ENCODE measurements at regions not wholly inside any gene's neighbourhood (a gene's known extent, or its start where the extent isn't known, plus 50 kb on each side); places are given as distances from the start of the nearest gene placed in this dataset.

GRCh38 chr14:97274626-97275025, 477.4 kb downstream of the VRK1 start:
- DNase-seq (ENCODE audit: low read depth): no peak
- no peak overlapping the region for H3K4me3 ChIP-seq (ENCODE audit: low read depth, low read length)

- H3K4me3 ChIP-seq (ENCODE audit: low read depth, low read length): no peak overlapping the region
- DNase-seq (ENCODE audit: low read depth): no peak
Measured at GRCh38 chr14:97275276-97275675, 478.1 kb downstream of the VRK1 start.

DNA sequence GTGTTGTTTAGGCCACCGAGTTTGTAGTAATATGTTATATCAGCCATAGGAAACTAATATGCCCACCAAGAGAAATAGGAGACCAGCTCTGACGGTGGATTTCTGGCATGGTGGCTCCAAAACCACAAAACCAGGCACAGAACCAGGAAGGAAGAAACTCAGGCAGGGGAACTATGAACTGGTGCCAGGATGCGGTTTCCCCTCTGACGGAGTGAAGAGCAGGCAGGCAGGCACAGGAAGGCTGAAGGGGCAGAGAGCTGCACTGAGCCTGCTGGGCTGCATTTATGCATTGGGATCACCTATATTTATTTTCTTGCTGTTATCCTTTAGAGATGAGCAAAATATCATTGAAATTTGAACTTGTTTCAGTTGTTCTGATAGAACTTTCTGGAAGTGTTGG, 479.4 kb downstream of the VRK1 start:
- DNase-seq (ENCODE audit: low read depth): no peak
- H3K4me3 ChIP-seq (ENCODE audit: low read depth, low read length): no peak overlapping the region

DNA sequence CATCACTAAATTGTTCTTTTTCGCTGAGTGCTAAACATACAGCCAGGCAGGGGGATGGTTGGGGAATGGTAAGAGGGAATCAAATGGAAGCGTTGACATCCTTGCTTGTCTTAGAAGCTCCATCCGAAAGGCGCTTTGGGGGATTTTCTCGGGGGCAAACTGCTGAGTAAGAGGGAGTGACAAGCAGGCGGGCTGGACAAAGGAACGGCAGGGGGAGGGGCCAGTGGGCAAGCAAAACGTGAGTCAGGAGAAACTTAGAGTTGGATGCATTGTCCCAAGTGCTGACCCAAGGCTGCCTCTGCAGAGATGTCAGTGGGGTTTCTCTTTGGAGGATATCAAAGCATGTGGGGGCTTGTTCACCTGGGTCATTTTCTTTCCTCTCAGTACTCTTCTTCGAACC, 480.5 kb downstream of the VRK1 start:
- H3K4me3 ChIP-seq (ENCODE audit: low read depth, low read length): no peak overlapping the region
- no peak for DNase-seq (ENCODE audit: low read depth)

- DNase-seq (ENCODE audit: low read depth): no peak
- H3K4me3 ChIP-seq (ENCODE audit: low read depth, low read length): no peak overlapping the region
Measured at GRCh38 chr14:97280526-97280925, 483.3 kb downstream of the VRK1 start.

GRCh38 chr14:97281741-97282140, 484.6 kb downstream of the VRK1 start:
- DNase-seq (ENCODE audit: low read depth): no peak
- H3K4me3 ChIP-seq (ENCODE audit: low read depth, low read length): no peak overlapping the region

DNA sequence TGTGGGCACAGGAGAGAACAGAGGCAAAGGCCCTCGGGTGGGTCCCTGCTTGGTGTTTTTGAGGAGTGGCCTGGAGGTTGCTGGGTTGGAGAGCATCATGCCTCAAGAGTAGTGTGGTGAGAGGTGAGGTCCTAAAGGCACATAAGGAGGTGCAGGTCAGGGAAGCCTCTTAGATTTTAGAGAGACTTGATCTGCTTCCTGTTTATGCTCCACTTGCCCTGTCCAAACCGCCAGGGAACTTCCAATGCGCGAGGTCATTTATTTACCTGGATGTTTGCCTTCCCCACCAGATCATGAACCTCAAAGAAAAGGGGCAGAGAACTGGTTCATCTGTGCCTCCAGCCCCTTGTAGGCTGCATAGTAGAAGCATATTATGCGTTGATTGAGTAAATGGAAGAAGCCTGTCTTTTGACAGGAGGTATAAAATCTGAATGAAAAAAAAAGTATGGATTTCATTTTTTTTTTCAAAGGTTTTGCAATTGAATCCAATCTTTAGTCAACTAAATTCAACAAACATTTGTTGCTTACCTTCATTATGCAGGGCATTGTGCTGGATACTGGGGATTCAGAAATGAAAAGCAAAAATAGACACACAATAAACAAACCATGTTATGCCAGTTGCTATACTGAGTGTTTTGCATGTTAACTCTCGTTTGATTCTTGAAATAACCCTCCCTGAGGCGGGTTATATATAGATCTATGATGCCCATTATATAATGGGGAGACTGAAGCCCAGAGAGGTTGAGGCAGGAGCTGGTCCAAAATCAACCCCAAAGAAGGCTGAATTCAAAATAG, 485.2 kb downstream of the VRK1 start:
- DNase-seq (ENCODE audit: low read depth): no peak
- H3K4me3 ChIP-seq (ENCODE audit: low read depth, low read length): no peak overlapping the region

GRCh38 chr14:97283005-97283403, 485.8 kb downstream of the VRK1 start:
- no peak overlapping the region for H3K4me3 ChIP-seq (ENCODE audit: low read depth, low read length)
- DNase-seq (ENCODE audit: low read depth): no peak

GRCh38 chr14:97283426-97283825, 486.2 kb downstream of the VRK1 start:
- H3K4me3 ChIP-seq (ENCODE audit: low read depth, low read length): no peak overlapping the region
- no peak for DNase-seq (ENCODE audit: low read depth)

DNA sequence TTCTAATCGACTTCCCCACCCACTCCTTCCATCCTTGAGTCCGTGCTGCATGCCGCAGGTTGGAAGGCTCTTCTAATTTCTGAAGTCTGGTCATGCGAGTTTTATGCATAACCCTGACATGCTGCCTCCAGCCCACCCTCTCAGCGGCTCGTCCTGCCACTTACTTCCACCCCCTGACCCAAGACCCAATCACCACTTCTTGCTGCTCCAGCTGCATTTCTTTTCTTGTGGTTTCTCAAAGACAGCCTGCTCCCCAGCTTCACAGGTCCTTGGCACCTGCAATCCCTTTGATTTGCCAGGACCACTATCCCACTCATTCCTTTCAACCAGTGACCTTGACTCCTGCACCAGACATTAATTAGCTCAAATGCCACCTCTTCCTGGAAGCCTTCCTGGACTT, 486.7 kb downstream of the VRK1 start:
- no peak overlapping the region for H3K4me3 ChIP-seq (ENCODE audit: low read depth, low read length)
- DNase-seq (ENCODE audit: low read depth): no peak

DNA sequence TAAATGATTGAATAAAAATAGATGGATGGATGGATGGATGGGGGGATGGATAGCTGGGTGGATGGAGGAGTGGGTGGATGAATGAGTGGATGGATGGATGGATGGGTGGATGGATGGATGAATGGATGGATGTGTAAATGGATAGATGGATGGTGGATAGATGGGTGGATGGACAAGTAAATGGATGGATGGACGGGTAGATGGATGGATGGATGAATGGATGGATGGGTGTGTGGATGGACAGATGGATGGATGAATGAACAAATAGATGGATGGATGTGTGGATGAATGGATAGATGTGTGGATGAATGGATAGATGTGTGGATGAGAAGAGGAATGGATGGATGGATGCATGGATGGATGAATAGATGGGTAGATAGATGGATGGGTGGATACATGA, 490.8 kb downstream of the VRK1 start:
- H3K4me3 ChIP-seq (ENCODE audit: low read depth, low read length): no peak overlapping the region
- no peak for DNase-seq (ENCODE audit: low read depth)

GRCh38 chr14:97290065-97290464, 492.9 kb downstream of the VRK1 start:
- H3K4me3 ChIP-seq (ENCODE audit: low read depth, low read length): no peak overlapping the region
- no peak for DNase-seq (ENCODE audit: low read depth)

DNA sequence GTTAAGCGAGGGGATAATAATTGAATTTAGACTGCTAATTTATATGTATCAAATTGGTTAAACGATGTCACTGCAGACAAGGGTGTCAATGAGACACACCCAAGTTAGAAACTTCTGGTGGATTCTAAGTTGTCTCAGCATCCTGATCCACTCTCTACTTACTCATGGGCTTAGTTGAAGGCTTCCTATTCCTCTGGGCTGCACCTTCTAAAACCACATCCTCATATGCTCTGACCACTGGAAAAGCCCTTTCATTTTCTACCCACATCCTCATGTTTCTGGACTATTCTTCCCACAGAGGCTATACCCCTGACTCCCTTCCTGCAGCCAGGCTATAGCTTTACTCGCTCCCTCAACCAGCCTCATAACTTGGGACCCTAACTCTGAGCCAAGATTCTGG, 493.8 kb downstream of the VRK1 start:
- DNase-seq (ENCODE audit: low read depth): no peak
- H3K4me3 ChIP-seq (ENCODE audit: low read depth, low read length): no peak overlapping the region

- no peak overlapping the region for H3K4me3 ChIP-seq (ENCODE audit: low read depth, low read length)
- no peak for DNase-seq (ENCODE audit: low read depth)
Measured at GRCh38 chr14:97293659-97294058, 496.5 kb downstream of the VRK1 start.

- no peak overlapping the region for H3K4me3 ChIP-seq (ENCODE audit: low read depth, low read length)
- DNase-seq (ENCODE audit: low read depth): no peak
Measured at GRCh38 chr14:97295108-97295710, 498.0 kb downstream of the VRK1 start.

- no peak overlapping the region for H3K4me3 ChIP-seq (ENCODE audit: low read depth, low read length)
- no peak for DNase-seq (ENCODE audit: low read depth)
Measured at GRCh38 chr14:97296176-97296575, 499.0 kb downstream of the VRK1 start.

DNA sequence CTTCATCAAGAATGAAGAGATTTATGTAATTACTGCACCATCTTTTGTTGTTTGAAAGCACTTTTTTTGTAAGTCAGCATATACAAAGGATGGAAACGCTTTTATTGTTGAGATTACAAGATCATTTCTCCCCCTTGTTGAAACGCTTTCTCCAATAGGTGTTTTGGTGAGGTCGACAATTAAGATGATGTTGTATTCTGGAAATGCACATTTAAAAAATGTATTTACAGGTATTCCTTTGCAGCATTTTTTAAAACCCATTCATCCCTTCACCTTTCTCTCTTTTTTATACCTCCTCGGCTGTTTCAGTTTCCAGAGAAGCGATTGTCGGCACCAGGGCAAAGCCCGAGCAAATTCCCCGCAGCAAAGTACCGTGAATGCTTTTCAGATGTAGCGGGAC, 499.9 kb downstream of the VRK1 start:
- no peak overlapping the region for H3K4me3 ChIP-seq (ENCODE audit: low read depth, low read length)
- no peak for DNase-seq (ENCODE audit: low read depth)

GRCh38 chr14:97298331-97298730, 501.1 kb downstream of the VRK1 start:
- no peak for DNase-seq (ENCODE audit: low read depth)
- no peak overlapping the region for H3K4me3 ChIP-seq (ENCODE audit: low read depth, low read length)

- DNase-seq (ENCODE audit: low read depth): no peak
- no peak overlapping the region for H3K4me3 ChIP-seq (ENCODE audit: low read depth, low read length)
Measured at GRCh38 chr14:97298736-97299135, 501.6 kb downstream of the VRK1 start.

- H3K4me3 ChIP-seq (ENCODE audit: low read depth, low read length): no peak overlapping the region
- DNase-seq (ENCODE audit: low read depth): no peak
Measured at GRCh38 chr14:97299661-97300060, 502.5 kb downstream of the VRK1 start.

- no peak overlapping the region for H3K4me3 ChIP-seq (ENCODE audit: low read depth, low read length)
- DNase-seq (ENCODE audit: low read depth): no peak
Measured at GRCh38 chr14:97301931-97302559, 504.9 kb downstream of the VRK1 start.
